Esophagus squamous epithelium (tissue), 4 donors: ENCODE measurements at regions not wholly inside any gene's neighbourhood (a gene's known extent, or its start where the extent isn't known, plus 50 kb on each side); places are given as distances from the start of the nearest gene placed in this dataset.

ENCODE experiments used
- CTCF ChIP-seq, 6 experiments: fragments of 450-650 bp in 4 of 6; fragments of 200-600 bp in 2 of 6; sonication (generic) in 2 of 6; IDR thresholded peaks; one replicate each; pipeline ENCODE4 v1.5.1; 2016 to 2019; ENCODE audit warnings: antibody characterized with exemption in 6 of 6, mild to moderate bottlenecking in 4 of 6, moderate library complexity in 4 of 6
- POLR2A ChIP-seq, 4 donors: fragments of 450-650 bp; IDR thresholded peaks; one replicate each; pipeline ENCODE4 v1.6.1; 2017; ENCODE audit warnings: antibody characterized with exemption in 4 of 4, mild to moderate bottlenecking in 4 of 4, moderate library complexity in 3 of 4

- TF ChIP-seq CTCF (IDR thresholded peaks at IDR 0.05) (no peak), POLR2A (IDR thresholded peaks at IDR 0.05) (no peak)
These were observed 368.0 kb upstream of the ATXN7L3B start for GRCh38 chr12:74169607-74170006.
